ENCODE measurements at regions not wholly inside any gene's neighbourhood (a gene's known extent, or its start where the extent isn't known, plus 50 kb on each side); places are given as distances from the start of the nearest gene placed in this dataset.
"Not testable (repeated sequence)": the region's sequence is repeated elsewhere in the genome, so short reads cannot be mapped to it uniquely, and the experiment has no call there.

- Histone ChIP-seq H3K27me3 (ENCODE audit: insufficient read depth, low read length, poor library complexity) (peaks cover 11% of the 10 kb centered on the region), H3K27ac (ENCODE audit: low read length) (no peak overlapping the region), H3K9ac (ENCODE audit: low read depth, low read length) (no peak overlapping the region), H3K79me2 (ENCODE audit: insufficient read depth, low read length) (no peaks in the 10 kb centered on the region), H3K4me2 (ENCODE audit: insufficient read depth, low read length) (no peak overlapping the region), H4K20me1 (ENCODE audit: insufficient read depth, low read length) (no peaks in the 10 kb centered on the region), H3K9me3 (ENCODE audit: insufficient read depth, low read length, severe bottlenecking) (no peaks in the 10 kb centered on the region), H2AFZ (ENCODE audit: low read depth, low read length) (no peak overlapping the region), H3K4me1 (ENCODE audit: insufficient read depth, low read length) (no peaks in the 10 kb centered on the region), H3K36me3 (ENCODE audit: insufficient read depth, low read length) (no peaks in the 10 kb centered on the region), H3K4me3 (ENCODE audit: low read depth in 1 of 2, low read length in 2 of 2) (no peak overlapping the region)
- no peak for ATAC-seq (ENCODE audit: insufficient read depth, low read depth)
- TF ChIP-seq EZH2 (IDR thresholded peaks at IDR 0.05; ENCODE audit: borderline replicate concordance, low read depth, low read length, severe bottlenecking) (no peak), CTCF (IDR thresholded peaks at IDR 0.05; ENCODE audit: borderline replicate concordance, extremely low read depth, low read length, poor library complexity, severe bottlenecking) (no peak)
- no peak for DNase-seq
Measured at GRCh38 chr2:216985658-216986141, 125.8 kb upstream of the TNP1 start.

- H3K9ac ChIP-seq (ENCODE audit: low read depth, low read length) = no peak overlapping the region
- no peak overlapping the region for H2AFZ ChIP-seq (ENCODE audit: low read depth, low read length)
- H4K20me1 ChIP-seq (ENCODE audit: insufficient read depth, low read length) = no peaks in the 10 kb centered on the region
- no peaks in the 10 kb centered on the region for H3K4me1 ChIP-seq (ENCODE audit: insufficient read depth, low read length)
- H3K27me3 ChIP-seq (ENCODE audit: insufficient read depth, low read length, poor library complexity) = peaks cover 9% of the 10 kb centered on the region
- H3K27ac ChIP-seq (ENCODE audit: low read length) = no peak overlapping the region
- H3K4me2 ChIP-seq (ENCODE audit: insufficient read depth, low read length) = no peak overlapping the region
- H3K9me3 ChIP-seq (ENCODE audit: insufficient read depth, low read length, severe bottlenecking) = no peaks in the 10 kb centered on the region
- H3K4me3 ChIP-seq (ENCODE audit: low read depth in 1 of 2, low read length in 2 of 2) = no peak overlapping the region
- no peaks in the 10 kb centered on the region for H3K79me2 ChIP-seq (ENCODE audit: insufficient read depth, low read length)
- DNase-seq (no peak), ATAC-seq (ENCODE audit: insufficient read depth, low read depth) (no peak)
- no peaks in the 10 kb centered on the region for H3K36me3 ChIP-seq (ENCODE audit: insufficient read depth, low read length)
- no peak for TF ChIP-seq EZH2 (IDR thresholded peaks at IDR 0.05; ENCODE audit: borderline replicate concordance, low read depth, low read length, severe bottlenecking)
- no peak for TF ChIP-seq CTCF (IDR thresholded peaks at IDR 0.05; ENCODE audit: borderline replicate concordance, extremely low read depth, low read length, poor library complexity, severe bottlenecking)
Measured at GRCh38 chr2:216984937-216985336, 125.1 kb upstream of the TNP1 start.

GRCh38 chr2:216981951-216982350 lies 122.1 kb upstream of the TNP1 start:
- not testable (repeated sequence) for H3K9me3 ChIP-seq (ENCODE audit: insufficient read depth, low read length, severe bottlenecking); DNase-seq; H2AFZ ChIP-seq (ENCODE audit: low read depth, low read length); ATAC-seq (ENCODE audit: insufficient read depth, low read depth); H3K27ac ChIP-seq (ENCODE audit: low read length); H3K27me3 ChIP-seq (ENCODE audit: insufficient read depth, low read length, poor library complexity); H3K4me3 ChIP-seq (ENCODE audit: low read depth in 1 of 2, low read length in 2 of 2); H4K20me1 ChIP-seq (ENCODE audit: insufficient read depth, low read length); H3K36me3 ChIP-seq (ENCODE audit: insufficient read depth, low read length); H3K9ac ChIP-seq (ENCODE audit: low read depth, low read length); H3K79me2 ChIP-seq (ENCODE audit: insufficient read depth, low read length); H3K4me1 ChIP-seq (ENCODE audit: insufficient read depth, low read length); H3K4me2 ChIP-seq (ENCODE audit: insufficient read depth, low read length)

- H3K36me3 ChIP-seq (ENCODE audit: insufficient read depth, low read length); DNase-seq; H3K9ac ChIP-seq (ENCODE audit: low read depth, low read length); H3K27ac ChIP-seq (ENCODE audit: low read length); H4K20me1 ChIP-seq (ENCODE audit: insufficient read depth, low read length); ATAC-seq (ENCODE audit: insufficient read depth, low read depth); H3K27me3 ChIP-seq (ENCODE audit: insufficient read depth, low read length, poor library complexity); H3K4me3 ChIP-seq (ENCODE audit: low read depth in 1 of 2, low read length in 2 of 2); H3K4me2 ChIP-seq (ENCODE audit: insufficient read depth, low read length); H3K9me3 ChIP-seq (ENCODE audit: insufficient read depth, low read length, severe bottlenecking); H3K79me2 ChIP-seq (ENCODE audit: insufficient read depth, low read length); H3K4me1 ChIP-seq (ENCODE audit: insufficient read depth, low read length); H2AFZ ChIP-seq (ENCODE audit: low read depth, low read length): not testable (repeated sequence)
Measured at GRCh38 chr2:216980510-216980909, 120.6 kb upstream of the TNP1 start.
